ENCODE measurements at regions not wholly inside any gene's neighbourhood (a gene's known extent, or its start where the extent isn't known, plus 50 kb on each side); places are given as distances from the start of the nearest gene placed in this dataset.
"Not testable (repeated sequence)": the region's sequence is repeated elsewhere in the genome, so short reads cannot be mapped to it uniquely, and the experiment has no call there.

GRCh38 chrX:110541266-110541665 lies 182.6 kb downstream of the RTL9 start:
- no peak overlapping the region for H4K8ac ChIP-seq (replicated peaks; ENCODE audit: insufficient read length, low read depth, low read length)
- no peak overlapping the region for H4K91ac ChIP-seq (ENCODE audit: insufficient read length, low read depth, low read length)
- no peaks in the 10 kb centered on the region for H3K79me2 ChIP-seq (ENCODE audit: insufficient read depth, low read length)
- no peak overlapping the region for H2BK120ac ChIP-seq (ENCODE audit: low read depth, low read length, poor library complexity, severe bottlenecking)
- no peak for DNase-seq
- H3K4me1 ChIP-seq (ENCODE audit: insufficient read depth, low read length), result no peaks in the 10 kb centered on the region
- Mint-ChIP-seq H3K27ac (no peak overlapping the region), H3K4me1 (no peaks in the 10 kb centered on the region), H3K4me3 (no peak overlapping the region), H3K27me3 (ENCODE audit: low read depth) (no peaks in the 10 kb centered on the region), H3K9me3 (peaks cover 18 to 21% of the 10 kb centered on the region in 2 experiments), H3K36me3 (ENCODE audit: insufficient read depth in 1 of 3, low read depth in 3 of 3) (peaks cover 0 to 11% (median 4%) of the 10 kb centered on the region in 3 experiments; a peak in 4 of 7 replicates)
- no peaks in the 10 kb centered on the region for H3K9me3 ChIP-seq (ENCODE audit: control insufficient read depth, low read depth, low read length)
- no peaks in the 10 kb centered on the region for H3K27me3 ChIP-seq (ENCODE audit: insufficient read depth, low read length)
- no peak overlapping the region for H2BK12ac ChIP-seq (ENCODE audit: insufficient read length, low read depth, low read length)
- no peak overlapping the region for H3K27ac ChIP-seq (ENCODE audit: insufficient read length, low read depth, low read length)
- no peak overlapping the region for H2AFZ ChIP-seq (ENCODE audit: low read length)
- no peaks in the 10 kb centered on the region for H3K79me1 ChIP-seq (ENCODE audit: insufficient read depth, low read depth, low read length, poor library complexity, severe bottlenecking)
- no peaks in the 10 kb centered on the region for H4K20me1 ChIP-seq (ENCODE audit: control insufficient read depth, insufficient read depth, insufficient read length)
- WGBS (ENCODE audit: extremely low coverage, insufficient read length, low lambda C conversion rate), result no CpG with 5 or more reads among the region's 1 CpG
- H3K18ac ChIP-seq (ENCODE audit: insufficient read length, low read depth, low read length), result no peak overlapping the region
- H3K4me2 ChIP-seq (ENCODE audit: insufficient read depth, insufficient read length, low read length), result no peak overlapping the region
- no peak overlapping the region for H3K4ac ChIP-seq (ENCODE audit: low read depth, low read length)
- H3T11ph ChIP-seq (ENCODE audit: low read length), result no peak overlapping the region
- H2BK20ac ChIP-seq (ENCODE audit: low read depth, low read length, poor library complexity, severe bottlenecking), result no peak overlapping the region
- H4K5ac ChIP-seq (ENCODE audit: insufficient read length, low read depth, low read length), result no peak overlapping the region
- H2AK5ac ChIP-seq (ENCODE audit: insufficient read length, low read length), result no peak overlapping the region
- no peaks in the 10 kb centered on the region for H3K23me2 ChIP-seq (ENCODE audit: insufficient read length, low read depth, low read length, poor library complexity, severe bottlenecking)
- no peak overlapping the region for H2BK15ac ChIP-seq (ENCODE audit: low read depth, low read length)
- no peak overlapping the region for H3K23ac ChIP-seq (ENCODE audit: insufficient read length, low read depth, low read length)
- H2BK5ac ChIP-seq (ENCODE audit: insufficient read length, low read length), result no peak overlapping the region
- no peak overlapping the region for H3K56ac ChIP-seq (ENCODE audit: insufficient read length, low read depth, low read length)
- TF ChIP-seq CTCF (conservative IDR thresholded peaks at IDR 0.05), result no peak
- H3K9ac ChIP-seq (ENCODE audit: extremely low read depth, insufficient read length, low read length), result no peak overlapping the region
- no peak overlapping the region for H3K14ac ChIP-seq (ENCODE audit: insufficient read depth, low read length)

- H4K91ac ChIP-seq (ENCODE audit: insufficient read length, low read depth, low read length); H3K9ac ChIP-seq (ENCODE audit: extremely low read depth, insufficient read length, low read length); H4K5ac ChIP-seq (ENCODE audit: insufficient read length, low read depth, low read length); H3K9me3 ChIP-seq (ENCODE audit: control insufficient read depth, low read depth, low read length); H3K4me3 Mint-ChIP-seq; H3K27me3 ChIP-seq (ENCODE audit: insufficient read depth, low read length); H2BK120ac ChIP-seq (ENCODE audit: low read depth, low read length, poor library complexity, severe bottlenecking); H3K4ac ChIP-seq (ENCODE audit: low read depth, low read length); H3K27ac ChIP-seq (ENCODE audit: insufficient read length, low read depth, low read length); H2AK5ac ChIP-seq (ENCODE audit: insufficient read length, low read length); H3K4me2 ChIP-seq (ENCODE audit: insufficient read depth, insufficient read length, low read length); H3K79me2 ChIP-seq (ENCODE audit: insufficient read depth, low read length); DNase-seq; H2AFZ ChIP-seq (ENCODE audit: low read length); H3K36me3 Mint-ChIP-seq (ENCODE audit: insufficient read depth in 1 of 3, low read depth in 3 of 3); H4K20me1 ChIP-seq (ENCODE audit: control insufficient read depth, insufficient read depth, insufficient read length); H2BK15ac ChIP-seq (ENCODE audit: low read depth, low read length); H3K18ac ChIP-seq (ENCODE audit: insufficient read length, low read depth, low read length); H3K4me1 Mint-ChIP-seq; H3K4me1 ChIP-seq (ENCODE audit: insufficient read depth, low read length); H2BK20ac ChIP-seq (ENCODE audit: low read depth, low read length, poor library complexity, severe bottlenecking); H3K23me2 ChIP-seq (ENCODE audit: insufficient read length, low read depth, low read length, poor library complexity, severe bottlenecking); H4K8ac ChIP-seq (replicated peaks; ENCODE audit: insufficient read length, low read depth, low read length); H3K79me1 ChIP-seq (ENCODE audit: insufficient read depth, low read depth, low read length, poor library complexity, severe bottlenecking); H3K56ac ChIP-seq (ENCODE audit: insufficient read length, low read depth, low read length); H2BK12ac ChIP-seq (ENCODE audit: insufficient read length, low read depth, low read length); H2BK5ac ChIP-seq (ENCODE audit: insufficient read length, low read length); H3K27ac Mint-ChIP-seq; H3T11ph ChIP-seq (ENCODE audit: low read length); H3K14ac ChIP-seq (ENCODE audit: insufficient read depth, low read length); H3K27me3 Mint-ChIP-seq (ENCODE audit: low read depth); H3K23ac ChIP-seq (ENCODE audit: insufficient read length, low read depth, low read length): not testable (repeated sequence)
- H3K9me3 Mint-ChIP-seq, result peaks cover 11% of the 10 kb centered on the region in 2 experiments; a peak in 4 of 5 replicates
- no CpG with 5 or more reads among the region's 4 CpGs for WGBS (ENCODE audit: extremely low coverage, insufficient read length, low lambda C conversion rate)
Observed at GRCh38 chrX:110550854-110551253, 192.2 kb downstream of the RTL9 start.

All from H9 (cell line).